ENCODE measurements at regions not wholly inside any gene's neighbourhood (a gene's known extent, or its start where the extent isn't known, plus 50 kb on each side); places are given as distances from the start of the nearest gene placed in this dataset.

GRCh38 chr9:88033359-88033702 is 59.0 kb upstream of the CDK20 start:
- no peak for DNase-seq

GRCh38 chr9:88028338-88028737 is 54.0 kb upstream of the CDK20 start:
- no peak for DNase-seq

- DNase-seq: no peak
Observed at GRCh38 chr9:88026118-88026479, 51.8 kb upstream of the CDK20 start.

- DNase-seq: no peak
Observed at GRCh38 chr9:88025411-88026117, 51.2 kb upstream of the CDK20 start.

GRCh38 chr9:88024896-88025295 is 50.6 kb upstream of the CDK20 start:
- DNase-seq: no peak

Data from NCI-H1930 (cell line).